Activated CD4-positive, alpha-beta T cell treated with anti-CD3 and anti-CD28 coated beads for 24 hours (primary cell): ENCODE measurements at regions not wholly inside any gene's neighbourhood (a gene's known extent, or its start where the extent isn't known, plus 50 kb on each side); places are given as distances from the start of the nearest gene placed in this dataset.

Experiments used
- DNase-seq, 2 donors: peaks; one replicate each; pipeline ENCODE4 v3.0.0-alpha.2; 2020; ENCODE audit warnings: low read depth in 2 of 2

- DNase-seq, result no peak
Measured at GRCh38 chr14:96617635-96618034, 115.5 kb downstream of the PAPOLA start.

- no peak for DNase-seq
Measured at GRCh38 chr14:96622926-96623325, 120.7 kb downstream of the PAPOLA start.

- DNase-seq, result no peak
Measured at GRCh38 chr14:96623676-96624484, 121.7 kb downstream of the PAPOLA start.

GRCh38 chr14:96624661-96625425, 122.7 kb downstream of the PAPOLA start:
- no peak for DNase-seq

GRCh38 chr14:96625426-96625985, 123.3 kb downstream of the PAPOLA start:
- no peak for DNase-seq

- DNase-seq, result no peak
Measured at GRCh38 chr14:96626121-96626768, 124.1 kb downstream of the PAPOLA start.

GRCh38 chr14:96626916-96627315, 124.7 kb downstream of the PAPOLA start:
- no peak for DNase-seq

- DNase-seq, result no peak
Measured at GRCh38 chr14:96627386-96627785, 125.2 kb downstream of the PAPOLA start.

- no peak for DNase-seq
Measured at GRCh38 chr14:96627811-96628775, 125.9 kb downstream of the PAPOLA start.

- no peak for DNase-seq
Measured at GRCh38 chr14:96629082-96629481, 126.9 kb downstream of the PAPOLA start.

- no peak for DNase-seq
Measured at GRCh38 chr14:96629558-96630222, 127.5 kb downstream of the PAPOLA start.

GRCh38 chr14:96630281-96630680, 128.1 kb downstream of the PAPOLA start:
- DNase-seq, result no peak

GRCh38 chr14:96631030-96631429, 128.8 kb downstream of the PAPOLA start:
- no peak for DNase-seq

GRCh38 chr14:96631621-96632362, 129.6 kb downstream of the PAPOLA start:
- DNase-seq, result no peak

- DNase-seq, result no peak
Measured at GRCh38 chr14:96632363-96632758, 130.2 kb downstream of the PAPOLA start.

GRCh38 chr14:96633096-96633495, 130.9 kb downstream of the PAPOLA start:
- no peak for DNase-seq

GRCh38 chr14:96634481-96634880, 132.3 kb downstream of the PAPOLA start:
- no peak for DNase-seq

- no peak for DNase-seq
Measured at GRCh38 chr14:96634896-96635295, 132.7 kb downstream of the PAPOLA start.

GRCh38 chr14:96635850-96636249, 133.7 kb downstream of the PAPOLA start:
- DNase-seq, result no peak

- DNase-seq, result no peak
Measured at GRCh38 chr14:96637521-96637920, 135.3 kb downstream of the PAPOLA start.
